CD4-positive, alpha-beta T cell treated with Interleukin-6 for 4 hours (primary cell): ENCODE measurements at regions not wholly inside any gene's neighbourhood (a gene's known extent, or its start where the extent isn't known, plus 50 kb on each side); places are given as distances from the start of the nearest gene placed in this dataset.
A peak's percentile ranks its signal among the peaks of the same experiment; 100 is the strongest.

Experiments used
- DNase-seq: peaks from one replicate; pipeline ENCODE4 v3.0.0-alpha.2; 2020; ENCODE audit warnings: mixed read lengths

- DNase-seq, result no peak
Observed at GRCh38 chr14:100638211-100638855, 51.1 kb upstream of the BEGAIN start.

- DNase-seq, result no peak
Observed at GRCh38 chr14:100639280-100639679, 52.1 kb upstream of the BEGAIN start.

GRCh38 chr14:100640471-100641273 lies 53.5 kb upstream of the BEGAIN start:
- DNase-seq, result peak; percentile 81

GRCh38 chr14:100641274-100641860 lies 54.1 kb upstream of the BEGAIN start:
- no peak for DNase-seq

GRCh38 chr14:100643426-100643825 lies 56.2 kb upstream of the BEGAIN start:
- no peak for DNase-seq

- no peak for DNase-seq
Observed at GRCh38 chr14:100644383-100644782, 57.2 kb upstream of the BEGAIN start.

GRCh38 chr14:100644784-100645183 lies 57.6 kb upstream of the BEGAIN start:
- DNase-seq, result no peak

GRCh38 chr14:100645196-100645981 lies 58.2 kb upstream of the BEGAIN start:
- DNase-seq, result peak; percentile 89

- DNase-seq, result no peak
Observed at GRCh38 chr14:100645982-100646314, 58.7 kb upstream of the BEGAIN start.

GRCh38 chr14:100648474-100649172 lies 61.4 kb upstream of the BEGAIN start:
- DNase-seq, result no peak

- DNase-seq, result no peak
Observed at GRCh38 chr14:100649173-100649519, 61.9 kb upstream of the BEGAIN start.

- DNase-seq, result no peak
Observed at GRCh38 chr14:100651999-100652508, 64.8 kb upstream of the BEGAIN start.

- DNase-seq, result no peak
Observed at GRCh38 chr14:100652744-100653143, 65.5 kb upstream of the BEGAIN start.

GRCh38 chr14:100653409-100653808 lies 66.2 kb upstream of the BEGAIN start:
- DNase-seq, result peak; percentile 40

GRCh38 chr14:100654025-100654813 lies 67.0 kb upstream of the BEGAIN start:
- no peak for DNase-seq

- peak; percentile 54 for DNase-seq
Observed at GRCh38 chr14:100654814-100655740, 67.9 kb upstream of the BEGAIN start.

- DNase-seq, result no peak
Observed at GRCh38 chr14:100655741-100656085, 68.5 kb upstream of the BEGAIN start.

- no peak for DNase-seq
Observed at GRCh38 chr14:100656996-100657395, 69.7 kb upstream of the DLK1 start.

- DNase-seq, result no peak
Observed at GRCh38 chr14:100657780-100658179, 68.9 kb upstream of the DLK1 start.

- no peak for DNase-seq
Observed at GRCh38 chr14:100658181-100658886, 68.4 kb upstream of the DLK1 start.
